ENCODE measurements at regions not wholly inside any gene's neighbourhood (a gene's known extent, or its start where the extent isn't known, plus 50 kb on each side); places are given as distances from the start of the nearest gene placed in this dataset.

GRCh38 chr6:100952006-100952405 is 70.9 kb upstream of the ASCC3 start:
- Histone ChIP-seq H3K36me3 (replicated peaks in 1 of 2) (no peaks in the 10 kb centered on the region), H3K4me1 (replicated peaks in 1 of 2) (no peaks in the 10 kb centered on the region), H3K9me3 (replicated peaks in 1 of 3) (no peaks in the 10 kb centered on the region), H3K4me3 (no peak overlapping the region), H3K27ac (no peak overlapping the region), H3K27me3 (no peaks in the 10 kb centered on the region)
- intact Hi-C loops (cut with DNase I), result no loop called here
- DNase-seq, result no peak
- 61 to 74% (median 66%) methylated on average over 9 of the region's 9 CpGs for WGBS, 4 donors
- TF ChIP-seq CTCF (IDR thresholded peaks at IDR 0.05) (no peak), POLR2A (IDR thresholded peaks at IDR 0.05) (no peak)

- TF ChIP-seq CTCF (IDR thresholded peaks at IDR 0.05) (no peak), POLR2A (IDR thresholded peaks at IDR 0.05) (no peak)
Observed at GRCh38 chr6:100959280-100959679, 78.2 kb upstream of the ASCC3 start.

GRCh38 chr6:100962466-100962865 is 81.3 kb upstream of the ASCC3 start:
- no peaks in the 10 kb centered on the region for H3K9me3 ChIP-seq (replicated peaks in 1 of 3)
- no peak for DNase-seq
- no peaks in the 10 kb centered on the region for H3K4me1 ChIP-seq (replicated peaks in 1 of 2)
- TF ChIP-seq POLR2A (IDR thresholded peaks at IDR 0.05) (no peak), CTCF (IDR thresholded peaks at IDR 0.05) (no peak)
- H3K27ac ChIP-seq, result no peak overlapping the region
- H3K27me3 ChIP-seq, result no peaks in the 10 kb centered on the region
- intact Hi-C loops (cut with DNase I), result no loop called here
- H3K4me3 ChIP-seq, result no peak overlapping the region
- 71 to 84% (median 78%) methylated on average over 1 of the region's 1 CpG for WGBS, 4 donors
- no peaks in the 10 kb centered on the region for H3K36me3 ChIP-seq (replicated peaks in 1 of 2)

More at GRCh38 chr6:100959280-100959679, 78.2 kb upstream of the ASCC3 start:
- Histone ChIP-seq H3K27ac (no peak overlapping the region), H3K4me3 (no peak overlapping the region), H3K27me3 (no peaks in the 10 kb centered on the region), H3K4me1 (replicated peaks in 1 of 2) (no peaks in the 10 kb centered on the region), H3K36me3 (replicated peaks in 1 of 2) (no peaks in the 10 kb centered on the region), H3K9me3 (replicated peaks in 1 of 3) (no peaks in the 10 kb centered on the region)
- 72 to 82% (median 79%) methylated on average over 3 of the region's 3 CpGs for WGBS, 4 donors
- no peak for DNase-seq
- intact Hi-C loops (cut with DNase I), result no loop called here

GRCh38 chr6:100965067-100965466 is 83.9 kb upstream of the ASCC3 start:
- H3K4me1 ChIP-seq (replicated peaks in 1 of 2), result no peaks in the 10 kb centered on the region
- intact Hi-C loops (cut with DNase I), result no loop called here
- H3K9me3 ChIP-seq (replicated peaks in 1 of 3), result no peaks in the 10 kb centered on the region
- no peak overlapping the region for H3K27ac ChIP-seq
- DNase-seq, result no peak
- H3K4me3 ChIP-seq, result no peak overlapping the region
- TF ChIP-seq CTCF (IDR thresholded peaks at IDR 0.05), result no peak
- TF ChIP-seq POLR2A (IDR thresholded peaks at IDR 0.05), result no peak
- no peaks in the 10 kb centered on the region for H3K27me3 ChIP-seq
- H3K36me3 ChIP-seq (replicated peaks in 1 of 2), result no peaks in the 10 kb centered on the region

Measured in adrenal gland (tissue), 9 donors.